Inflammatory macrophage (primary cell): ENCODE measurements at regions not wholly inside any gene's neighbourhood (a gene's known extent, or its start where the extent isn't known, plus 50 kb on each side); places are given as distances from the start of the nearest gene placed in this dataset.
"Not testable (repeated sequence)": the region's sequence is repeated elsewhere in the genome, so short reads cannot be mapped to it uniquely, and the experiment has no call there.

Experiments used
- DNase-seq, 2 donors: peaks; one replicate each; pipeline ENCODE4 v3.0.0-alpha.2; 2020 to 2022

DNA sequence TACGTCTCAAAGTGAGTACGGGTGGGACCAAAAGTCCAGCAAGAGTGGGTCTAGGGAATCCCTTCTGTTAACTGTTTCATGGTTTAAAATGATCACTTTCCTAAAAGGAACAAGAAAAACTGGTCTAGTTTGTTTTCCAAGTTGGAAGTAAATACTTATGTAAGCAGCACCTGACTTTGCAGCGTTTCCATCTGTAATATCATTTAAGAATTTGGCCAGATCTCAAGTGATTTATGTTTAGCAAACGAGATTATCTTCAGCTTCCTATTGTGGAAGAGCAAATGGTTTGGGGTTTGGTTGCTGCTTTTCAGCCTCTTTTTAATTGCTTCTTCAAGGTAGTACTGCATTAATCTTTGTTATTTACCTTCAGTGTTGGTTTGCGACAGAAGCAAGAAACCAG is 50.4 kb downstream of the FHIP1A start:
- no peak for DNase-seq

DNA sequence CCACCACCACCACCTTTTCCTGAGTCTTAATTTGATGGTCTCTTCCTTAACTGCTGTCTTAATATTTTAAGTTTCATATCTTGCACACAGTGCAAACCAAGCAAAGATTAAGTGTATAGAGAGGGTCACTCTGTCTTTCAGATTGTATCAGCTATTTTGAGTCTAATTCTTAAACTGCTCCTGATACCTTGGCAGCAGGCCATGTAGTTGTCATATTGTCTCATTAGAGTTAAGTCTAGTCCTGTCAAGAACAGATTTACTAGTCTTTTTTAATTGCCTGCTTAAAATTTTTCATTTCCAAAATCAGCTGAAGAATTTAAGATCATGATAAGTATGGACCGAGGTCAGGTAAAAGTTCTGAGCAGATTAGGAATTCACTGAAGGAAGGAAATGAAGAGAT is 51.5 kb downstream of the FHIP1A start:
- DNase-seq: no peak

- no peak for DNase-seq
Measured at GRCh38 chr4:151462554-151462953, 53.6 kb downstream of the FHIP1A start.

GRCh38 chr4:151468715-151469696 is 60.0 kb downstream of the FHIP1A start:
- no peak for DNase-seq

DNA sequence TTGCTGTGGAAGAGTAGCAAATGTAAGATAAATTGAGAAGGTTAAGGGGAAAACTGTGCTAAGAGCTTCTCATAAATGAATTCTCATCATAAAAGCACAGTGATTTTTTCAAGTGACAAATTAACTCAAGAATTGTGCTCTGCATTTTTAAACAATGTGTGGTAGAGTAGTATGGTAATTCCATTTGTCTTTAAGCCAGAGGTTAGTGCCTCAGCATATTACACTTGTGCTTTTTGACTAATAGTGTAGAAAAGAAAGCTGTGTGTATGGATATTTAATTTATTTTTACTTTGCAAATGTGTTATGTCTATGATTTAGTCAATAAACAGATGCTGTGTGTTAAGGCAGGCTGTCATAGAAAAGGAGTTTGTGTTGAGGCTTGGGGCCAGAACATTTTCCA is 61.0 kb downstream of the FHIP1A start:
- DNase-seq: no peak

GRCh38 chr4:151471728-151472127 is 62.8 kb downstream of the FHIP1A start:
- no peak for DNase-seq

- DNase-seq: no peak
Measured at GRCh38 chr4:151472297-151472696, 63.3 kb downstream of the FHIP1A start.

DNA sequence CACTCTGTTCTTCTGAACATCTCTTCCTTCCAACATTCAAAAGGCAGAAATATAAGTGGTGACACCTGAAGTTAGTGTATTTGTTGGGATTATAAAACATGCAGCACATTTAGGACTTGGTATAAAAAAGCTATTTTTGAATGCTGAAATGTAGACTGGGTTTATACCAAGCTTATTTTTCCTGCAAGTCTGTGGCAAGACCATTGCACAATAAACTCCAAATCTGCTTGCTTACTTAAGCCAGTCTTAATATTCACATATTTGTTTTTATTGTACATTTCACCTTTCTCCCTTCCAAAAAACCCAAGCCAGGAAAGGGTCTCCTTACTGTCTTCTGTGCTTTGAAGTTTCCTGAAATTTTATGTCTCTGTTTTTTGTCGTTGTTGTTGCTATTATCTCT is 63.7 kb downstream of the FHIP1A start:
- DNase-seq: no peak

GRCh38 chr4:151473521-151474097 is 64.6 kb downstream of the FHIP1A start:
- DNase-seq: no peak

GRCh38 chr4:151475035-151475714 is 66.2 kb downstream of the FHIP1A start:
- no peak for DNase-seq

DNA sequence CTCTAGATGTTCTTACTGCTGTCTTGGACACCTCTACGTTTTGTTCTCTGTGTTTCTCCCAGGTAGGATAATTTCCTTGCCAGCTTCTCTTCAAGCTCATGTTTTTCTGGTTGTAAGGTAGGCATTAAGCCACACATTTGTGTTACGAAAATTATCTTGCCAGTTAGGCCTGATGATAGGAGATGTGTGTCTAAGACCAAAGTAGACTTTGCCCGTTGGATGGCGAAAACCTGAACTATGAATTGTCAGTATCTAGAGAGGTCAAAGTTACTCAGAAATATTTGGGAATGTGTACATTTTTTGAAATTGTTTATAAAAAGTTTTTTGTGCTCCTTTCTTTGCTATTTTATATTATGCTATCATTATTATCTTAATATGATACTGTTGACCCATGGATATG is 72.8 kb downstream of the FHIP1A start:
- no peak for DNase-seq

- DNase-seq: no peak
Measured at GRCh38 chr4:151484396-151485102, 75.6 kb downstream of the FHIP1A start.

GRCh38 chr4:151485541-151486131 is 76.7 kb downstream of the FHIP1A start:
- DNase-seq: no peak

GRCh38 chr4:151486168-151486567 is 77.2 kb downstream of the FHIP1A start:
- no peak for DNase-seq

DNA sequence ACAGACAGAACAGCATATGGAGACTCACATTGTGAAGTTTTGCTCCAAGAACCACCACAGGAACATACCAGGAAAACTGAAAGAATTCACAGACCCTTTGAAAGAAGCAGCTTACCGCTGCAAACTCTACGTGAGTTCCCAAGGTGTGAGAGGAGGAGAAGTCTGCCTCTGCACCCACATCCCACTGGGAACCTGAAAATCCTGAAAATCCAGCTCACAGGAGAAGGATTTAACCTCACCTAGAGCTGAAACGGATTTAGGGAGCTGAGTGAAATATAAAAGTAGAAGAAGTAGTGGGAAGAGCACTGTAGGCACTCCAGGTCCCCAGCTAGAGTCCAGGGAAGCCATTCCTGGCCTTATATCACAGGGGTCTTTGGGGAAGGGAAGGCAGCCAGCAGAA is 80.0 kb downstream of the FHIP1A start:
- DNase-seq: no peak

- no peak for DNase-seq
Measured at GRCh38 chr4:151489462-151490203, 80.7 kb downstream of the FHIP1A start.

GRCh38 chr4:151495612-151496011 is 86.6 kb downstream of the FHIP1A start:
- not testable (repeated sequence) for DNase-seq

GRCh38 chr4:151511548-151511947 is 102.6 kb downstream of the FHIP1A start:
- not testable (repeated sequence) for DNase-seq

- no peak for DNase-seq
Measured at GRCh38 chr4:151517896-151518295, 108.9 kb downstream of the FHIP1A start.

DNA sequence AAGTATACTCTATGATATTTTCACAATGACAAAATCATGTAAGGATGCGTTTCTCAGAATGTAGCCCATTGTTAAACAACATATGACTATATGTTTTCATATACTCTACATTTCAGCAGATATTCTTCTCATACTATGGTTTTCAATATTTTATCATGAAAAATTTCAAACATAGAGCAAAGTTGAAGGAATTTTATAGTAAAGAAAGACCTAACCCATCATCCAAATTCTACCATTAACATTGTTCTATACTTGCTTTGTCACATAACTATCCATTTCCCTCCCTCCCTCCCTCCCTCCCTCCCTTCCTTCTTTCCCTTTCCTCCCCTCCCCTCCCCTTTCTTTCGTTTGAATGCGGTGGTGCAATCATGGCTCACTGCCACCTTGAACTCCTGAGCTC is 109.4 kb downstream of the FHIP1A start:
- no peak for DNase-seq

GRCh38 chr4:151519728-151520415 is 110.9 kb downstream of the FHIP1A start:
- no peak for DNase-seq
